GM23248 (cell line): ENCODE measurements at regions not wholly inside any gene's neighbourhood (a gene's known extent, or its start where the extent isn't known, plus 50 kb on each side); places are given as distances from the start of the nearest gene placed in this dataset.

Source experiments
- EZH2 ChIP-seq: fragments of 200-600 bp; sonication (generic); IDR thresholded peaks from 2 replicates; pipeline ENCODE4 v1.6.1; 2018; ENCODE audit warnings: antibody characterized with exemption, mild to moderate bottlenecking; ENCODE audit not compliant: insufficient read depth, poor library complexity, severe bottlenecking
- EZH2phosphoT487 ChIP-seq: fragments of 200-600 bp; sonication (generic); IDR thresholded peaks from 2 replicates; pipeline ENCODE4 v1.6.1; 2018; ENCODE audit warnings: antibody characterized with exemption, moderate library complexity, mild to moderate bottlenecking, low read depth; ENCODE audit not compliant: insufficient read depth

GRCh38 chr10:35940141-35941041 lies 298.3 kb upstream of the FZD8 start:
- TF ChIP-seq EZH2phosphoT487: no peak
- no peak for TF ChIP-seq EZH2
